ENCODE measurements at regions not wholly inside any gene's neighbourhood (a gene's known extent, or its start where the extent isn't known, plus 50 kb on each side); places are given as distances from the start of the nearest gene placed in this dataset.

GRCh38 chr5:168156170-168156569 lies 135.3 kb upstream of the WWC1 start:
- no peak for DNase-seq

- DNase-seq: no peak
Measured at GRCh38 chr5:168157141-168157540, 134.3 kb upstream of the WWC1 start.

DNA sequence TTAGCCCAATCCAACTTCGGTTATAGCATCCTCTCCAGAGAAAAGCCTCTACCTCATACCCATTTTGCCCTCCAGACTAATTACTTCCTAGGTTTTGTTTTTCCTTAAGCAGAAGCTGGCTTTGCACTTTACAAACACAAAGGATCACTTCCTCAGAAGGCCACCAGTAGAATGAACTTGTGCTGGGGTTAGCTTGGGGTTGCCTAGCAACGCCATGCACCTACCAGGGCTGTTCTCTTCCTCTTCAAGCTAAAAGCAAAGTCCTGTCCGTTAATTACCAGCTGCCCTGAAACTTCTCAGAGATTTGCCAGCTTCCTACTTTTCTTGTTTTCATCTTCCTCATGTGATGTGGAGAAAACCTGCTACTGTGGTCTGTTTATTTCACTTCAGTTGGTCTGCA lies 132.0 kb upstream of the WWC1 start:
- no peak for DNase-seq

DNA sequence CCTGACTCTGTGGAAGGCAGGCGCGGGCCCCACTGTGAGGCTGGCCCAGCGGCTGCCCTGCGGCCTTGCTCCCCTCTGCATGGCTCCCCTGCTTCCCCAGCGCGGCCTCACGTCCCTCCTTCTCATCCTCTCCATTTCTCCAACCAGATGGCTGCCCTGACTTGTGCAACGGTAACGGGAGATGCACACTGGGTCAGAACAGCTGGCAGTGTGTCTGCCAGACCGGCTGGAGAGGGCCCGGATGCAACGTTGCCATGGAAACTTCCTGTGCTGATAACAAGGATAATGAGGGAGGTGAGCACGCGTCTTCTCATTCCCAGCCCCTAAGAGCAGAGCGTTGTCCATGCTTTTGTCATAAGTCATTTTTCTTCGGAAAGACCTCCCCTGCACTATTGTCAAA lies 129.0 kb upstream of the WWC1 start:
- peak; percentile 77 for DNase-seq

- no peak for DNase-seq
Measured at GRCh38 chr5:168163966-168164365, 127.5 kb upstream of the WWC1 start.

DNA sequence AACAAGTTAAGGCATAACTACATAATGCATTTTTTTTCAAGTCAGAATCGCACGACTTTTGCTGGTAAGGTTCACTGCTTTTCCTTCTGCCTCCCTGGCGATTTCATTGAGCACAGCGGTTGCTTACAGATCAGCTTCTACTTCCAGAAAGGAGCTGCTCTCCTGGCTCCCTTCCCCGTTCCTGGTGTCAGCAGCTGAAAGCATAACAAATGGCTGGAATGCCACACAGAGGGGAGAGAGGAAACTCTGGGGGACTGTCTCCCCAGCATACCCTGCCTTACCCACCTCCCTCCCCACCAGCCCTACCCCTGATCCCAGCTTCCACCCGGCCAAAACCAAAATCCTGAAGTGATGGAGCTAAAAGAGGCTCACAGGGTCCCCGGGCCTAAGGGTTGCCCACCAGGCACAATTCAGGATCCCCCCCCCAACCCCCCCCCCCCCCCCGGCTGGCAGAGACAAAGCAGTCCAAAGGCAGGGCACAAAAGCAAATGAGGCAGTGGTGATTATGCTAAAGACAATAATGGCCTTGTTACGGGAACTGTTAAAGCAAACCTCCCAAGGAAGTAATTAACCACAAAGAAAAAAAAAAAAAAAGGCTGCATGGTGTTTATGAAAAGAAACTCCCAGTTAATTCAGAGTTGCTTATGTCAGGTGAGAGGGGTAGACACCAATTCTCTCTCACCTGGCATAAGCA lies 126.1 kb upstream of the WWC1 start:
- peak; percentile 57 for DNase-seq

- DNase-seq: no peak
Measured at GRCh38 chr5:168165977-168166376, 125.5 kb upstream of the WWC1 start.

- no peak for DNase-seq
Measured at GRCh38 chr5:168167338-168167737, 124.1 kb upstream of the WWC1 start.

DNA sequence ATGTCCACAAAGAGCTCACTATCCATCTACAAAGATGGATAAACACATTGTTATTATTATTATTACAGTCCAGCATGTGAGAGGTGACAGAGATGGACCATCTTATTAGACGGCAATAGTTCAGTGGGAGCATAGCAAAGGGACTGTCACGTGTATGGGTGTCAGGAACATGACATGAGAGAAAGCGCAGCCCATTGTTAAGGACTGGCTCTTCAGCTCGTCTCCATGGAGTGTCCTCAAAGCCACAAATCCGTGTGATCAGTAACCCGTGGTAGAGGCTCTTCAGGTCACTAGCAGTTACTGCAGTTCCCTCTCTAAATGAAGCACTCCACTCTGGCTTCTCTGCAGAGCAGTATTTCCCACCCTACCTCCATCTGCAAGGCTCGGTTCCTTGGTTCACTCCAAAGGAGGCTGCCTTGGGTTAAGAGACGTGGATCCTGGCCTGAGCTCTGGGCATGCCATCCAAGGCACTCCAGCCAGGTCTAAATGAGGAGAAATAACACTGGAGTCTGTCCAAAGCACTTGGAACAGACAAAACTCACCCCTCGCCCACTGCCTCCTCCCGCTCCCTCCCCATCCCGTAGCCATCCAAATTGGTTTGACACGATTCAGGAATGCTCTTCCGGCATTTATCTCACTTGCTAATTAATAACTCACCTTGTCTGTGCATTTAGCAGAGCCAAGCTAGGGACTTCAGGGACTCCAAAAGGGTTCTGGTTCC lies 122.3 kb upstream of the WWC1 start:
- no peak for DNase-seq

DNA sequence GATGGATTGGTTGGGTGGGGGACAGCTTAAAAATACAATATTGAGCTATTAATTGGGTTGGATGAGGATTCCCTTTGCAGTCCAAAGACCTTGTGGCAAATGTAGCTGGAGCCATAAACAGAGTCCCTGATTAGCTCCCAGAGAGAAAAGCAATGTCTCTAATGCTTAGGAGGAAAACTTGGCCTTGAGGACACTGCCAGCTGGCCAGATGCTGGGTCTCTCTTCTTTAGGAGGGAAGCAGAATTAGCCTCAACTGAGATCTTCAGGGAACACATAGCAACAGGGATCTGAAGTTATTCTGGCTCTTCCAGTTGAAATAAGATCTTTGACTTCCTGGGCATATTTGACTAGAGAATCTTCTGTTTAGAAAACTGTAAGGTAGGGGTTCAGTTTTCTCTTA lies 121.7 kb upstream of the WWC1 start:
- DNase-seq: no peak

GRCh38 chr5:168171901-168172759 lies 119.3 kb upstream of the WWC1 start:
- no peak for DNase-seq

- DNase-seq: peak; percentile 58
Measured at GRCh38 chr5:168172760-168173223, 118.7 kb upstream of the WWC1 start.

GRCh38 chr5:168174376-168174775 lies 117.1 kb upstream of the WWC1 start:
- DNase-seq: no peak

- DNase-seq: no peak
Measured at GRCh38 chr5:168176251-168176650, 115.2 kb upstream of the WWC1 start.

DNA sequence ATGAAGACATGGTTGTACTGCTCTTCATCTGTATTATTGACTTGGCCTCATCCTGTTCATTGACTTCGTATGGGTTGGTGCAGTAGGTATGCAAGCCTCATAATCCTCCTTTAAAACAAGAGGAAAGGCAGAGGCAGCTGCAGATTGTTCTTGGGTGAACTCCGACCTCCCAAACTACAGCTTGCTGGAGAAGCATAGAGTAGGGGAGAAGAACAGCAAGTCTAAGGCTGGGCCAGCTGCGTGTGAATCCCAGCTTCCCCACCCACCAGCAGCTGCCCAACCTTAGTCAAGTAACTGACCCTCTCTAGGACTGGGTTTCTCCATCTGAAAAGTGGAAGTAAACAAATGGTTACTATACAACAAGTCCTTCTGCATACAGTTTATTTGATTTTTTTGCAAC lies 114.5 kb upstream of the WWC1 start:
- DNase-seq: no peak

DNA sequence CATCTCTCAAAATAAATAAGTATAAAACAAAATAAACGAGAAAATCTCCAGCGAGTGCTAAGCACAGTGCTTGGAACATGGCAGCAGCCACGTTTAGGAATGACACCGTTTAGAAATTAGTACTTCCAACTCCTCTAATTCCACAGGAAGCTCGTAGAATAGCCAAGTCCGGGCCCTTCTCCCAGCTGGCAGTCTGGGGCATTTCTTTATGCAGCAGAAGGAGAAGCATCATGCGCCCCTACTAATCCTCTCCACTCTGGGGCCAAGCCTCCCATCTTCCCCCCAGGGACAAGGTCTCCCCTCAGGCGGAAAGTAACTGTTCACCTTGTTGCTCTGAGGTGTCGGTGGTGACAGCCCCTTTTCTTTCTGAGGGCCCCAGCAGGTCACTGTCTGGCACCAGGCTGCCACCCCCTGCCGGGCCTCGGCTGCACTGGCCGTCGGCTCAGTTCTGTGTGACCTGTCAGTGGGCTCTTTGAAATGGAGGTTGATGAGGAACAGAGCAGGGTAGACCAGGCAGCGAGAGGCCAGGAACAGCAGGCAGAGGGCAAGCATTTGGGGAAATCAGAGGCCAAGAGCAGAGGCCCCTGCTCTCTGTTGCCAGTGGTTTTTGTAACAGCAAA lies 113.5 kb upstream of the WWC1 start:
- no peak for DNase-seq

- no peak for DNase-seq
Measured at GRCh38 chr5:168179192-168179593, 112.3 kb upstream of the WWC1 start.

- DNase-seq: no peak
Measured at GRCh38 chr5:168182269-168182668, 109.2 kb upstream of the WWC1 start.

- no peak for DNase-seq
Measured at GRCh38 chr5:168184103-168184502, 107.3 kb upstream of the WWC1 start.

- no peak for DNase-seq
Measured at GRCh38 chr5:168186289-168187074, 105.0 kb upstream of the WWC1 start.

DNA sequence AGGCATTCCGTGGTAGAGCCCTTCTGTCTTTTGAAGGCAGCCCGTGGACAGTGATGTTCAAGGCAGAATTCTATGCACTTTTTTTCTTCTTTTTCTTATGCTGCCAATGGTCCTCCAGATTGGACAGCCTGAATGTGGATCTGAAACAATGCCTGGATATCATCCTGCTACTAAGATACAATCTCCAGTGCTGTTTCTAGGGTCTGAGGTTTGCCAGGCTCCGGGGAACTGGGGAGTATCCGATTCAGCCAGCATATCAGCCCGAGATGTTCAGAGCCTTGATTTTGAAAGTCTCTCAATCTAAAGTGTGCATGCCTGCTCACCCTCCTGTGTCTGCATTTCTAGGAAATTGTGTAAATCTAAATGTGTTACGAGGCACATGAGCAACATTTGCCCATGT lies 103.8 kb upstream of the WWC1 start:
- DNase-seq: no peak

GRCh38 chr5:168188182-168188581 lies 103.3 kb upstream of the WWC1 start:
- no peak for DNase-seq

Data from right hindlimb (tissue), 1 donor.